Peyer's patch (tissue), 4 donors: ENCODE measurements at regions not wholly inside any gene's neighbourhood (a gene's known extent, or its start where the extent isn't known, plus 50 kb on each side); places are given as distances from the start of the nearest gene placed in this dataset.

Experiments
- DNase-seq, 3 donors: peaks; one replicate each; pipeline ENCODE4 v3.0.0-alpha.2; 2017 to 2019
- H3K27ac ChIP-seq, 4 donors: fragments of 200-600 bp; sonication (generic); one replicate each; pipeline ENCODE4 v1.5.1; 2016 to 2019
- H3K27me3 ChIP-seq, 2 donors: fragments of 200-600 bp; sonication (generic); one replicate each; pipeline ENCODE4 v1.5.1; 2019
- H3K36me3 ChIP-seq, 3 donors: fragments of 200-600 bp; sonication (generic); one replicate each; pipeline ENCODE4 v1.5.1; 2016 to 2019
- H3K4me1 ChIP-seq, 4 donors: fragments of 200-600 bp; sonication (generic); one replicate each; pipeline ENCODE4 v1.5.1; 2016 to 2019
- H3K4me3 ChIP-seq, 4 donors: fragments of 200-600 bp; sonication (generic); 1 replicate in 3 of 4; 2 replicates in 1 of 4; pipeline ENCODE4 v1.5.1; 2016 to 2019; ENCODE audit warnings: mild to moderate bottlenecking in 1 of 4
- H3K9me3 ChIP-seq, 4 donors: fragments of 200-600 bp; sonication (generic); one replicate each; pipeline ENCODE4 v1.5.1; 2016 to 2019; ENCODE audit warnings: mild to moderate bottlenecking in 1 of 4
- CTCF ChIP-seq, 6 experiments: fragments of 450-650 bp in 4 of 6; fragments of 200-600 bp in 2 of 6; sonication (generic) in 1 of 6; IDR thresholded peaks; one replicate each; pipeline ENCODE4 v1.5.1; 2017 to 2019; ENCODE audit warnings: antibody characterized with exemption in 6 of 6, mild to moderate bottlenecking in 3 of 6, moderate library complexity in 1 of 6
- POLR2A ChIP-seq, 2 donors: fragments of 450-650 bp; IDR thresholded peaks; one replicate each; pipeline ENCODE4 v1.5.1; 2017; ENCODE audit warnings: antibody characterized with exemption in 2 of 2, mild to moderate bottlenecking in 2 of 2, moderate library complexity in 2 of 2

- Histone ChIP-seq H3K9me3 (no peaks in the 10 kb centered on the region), H3K4me1 (no peaks in the 10 kb centered on the region), H3K27ac (no peak overlapping the region), H3K27me3 (no peaks in the 10 kb centered on the region), H3K36me3 (no peaks in the 10 kb centered on the region), H3K4me3 (no peak overlapping the region)
- DNase-seq, result no peak
- no peak for TF ChIP-seq CTCF (IDR thresholded peaks at IDR 0.05)
- no peak for TF ChIP-seq POLR2A (IDR thresholded peaks at IDR 0.05)
Measured at GRCh38 chr1:91161749-91162148, 139.9 kb upstream of the ZNF644 start.

GRCh38 chr1:91161166-91161565 is 139.3 kb upstream of the ZNF644 start:
- no peak for TF ChIP-seq POLR2A (IDR thresholded peaks at IDR 0.05)
- TF ChIP-seq CTCF (IDR thresholded peaks at IDR 0.05), result no peak
- Histone ChIP-seq H3K27ac (no peak overlapping the region), H3K4me1 (no peaks in the 10 kb centered on the region), H3K9me3 (no peaks in the 10 kb centered on the region), H3K27me3 (no peaks in the 10 kb centered on the region), H3K36me3 (no peaks in the 10 kb centered on the region), H3K4me3 (no peak overlapping the region)
- DNase-seq, result no peak

- TF ChIP-seq CTCF (IDR thresholded peaks at IDR 0.05) (no peak), POLR2A (IDR thresholded peaks at IDR 0.05) (no peak)
- H3K27me3 ChIP-seq, result no peaks in the 10 kb centered on the region
- no peaks in the 10 kb centered on the region for H3K36me3 ChIP-seq
- H3K9me3 ChIP-seq, result no peaks in the 10 kb centered on the region
- no peak for DNase-seq
- no peak overlapping the region for H3K4me3 ChIP-seq
- H3K4me1 ChIP-seq, result no peaks in the 10 kb centered on the region
- no peak overlapping the region for H3K27ac ChIP-seq
Measured at GRCh38 chr1:91160363-91161075, 138.7 kb upstream of the ZNF644 start.

GRCh38 chr1:91153341-91153740 is 131.5 kb upstream of the ZNF644 start:
- H3K36me3 ChIP-seq, result no peaks in the 10 kb centered on the region
- TF ChIP-seq CTCF (IDR thresholded peaks at IDR 0.05) (no peak), POLR2A (IDR thresholded peaks at IDR 0.05) (no peak)
- DNase-seq, result no peak
- H3K4me3 ChIP-seq, result no peak overlapping the region
- H3K27ac ChIP-seq, result no peak overlapping the region
- no peaks in the 10 kb centered on the region for H3K27me3 ChIP-seq
- H3K4me1 ChIP-seq, result no peaks in the 10 kb centered on the region
- no peaks in the 10 kb centered on the region for H3K9me3 ChIP-seq

- no peak overlapping the region for H3K27ac ChIP-seq
- no peaks in the 10 kb centered on the region for H3K36me3 ChIP-seq
- no peak for TF ChIP-seq CTCF (IDR thresholded peaks at IDR 0.05)
- no peak for TF ChIP-seq POLR2A (IDR thresholded peaks at IDR 0.05)
- H3K9me3 ChIP-seq, result no peaks in the 10 kb centered on the region
- no peaks in the 10 kb centered on the region for H3K27me3 ChIP-seq
- no peaks in the 10 kb centered on the region for H3K4me1 ChIP-seq
- H3K4me3 ChIP-seq, result no peak overlapping the region
- DNase-seq, result no peak
Measured at GRCh38 chr1:91152331-91152730, 130.5 kb upstream of the ZNF644 start.

GRCh38 chr1:91151702-91152101 is 129.9 kb upstream of the ZNF644 start:
- H3K27ac ChIP-seq, result no peak overlapping the region
- H3K4me1 ChIP-seq, result no peaks in the 10 kb centered on the region
- H3K36me3 ChIP-seq, result no peaks in the 10 kb centered on the region
- no peaks in the 10 kb centered on the region for H3K9me3 ChIP-seq
- no peak overlapping the region for H3K4me3 ChIP-seq
- H3K27me3 ChIP-seq, result no peaks in the 10 kb centered on the region
- TF ChIP-seq CTCF (IDR thresholded peaks at IDR 0.05) (no peak), POLR2A (IDR thresholded peaks at IDR 0.05) (no peak)
- DNase-seq, result no peak
